ENCODE measurements at regions not wholly inside any gene's neighbourhood (a gene's known extent, or its start where the extent isn't known, plus 50 kb on each side); places are given as distances from the start of the nearest gene placed in this dataset.

DNA sequence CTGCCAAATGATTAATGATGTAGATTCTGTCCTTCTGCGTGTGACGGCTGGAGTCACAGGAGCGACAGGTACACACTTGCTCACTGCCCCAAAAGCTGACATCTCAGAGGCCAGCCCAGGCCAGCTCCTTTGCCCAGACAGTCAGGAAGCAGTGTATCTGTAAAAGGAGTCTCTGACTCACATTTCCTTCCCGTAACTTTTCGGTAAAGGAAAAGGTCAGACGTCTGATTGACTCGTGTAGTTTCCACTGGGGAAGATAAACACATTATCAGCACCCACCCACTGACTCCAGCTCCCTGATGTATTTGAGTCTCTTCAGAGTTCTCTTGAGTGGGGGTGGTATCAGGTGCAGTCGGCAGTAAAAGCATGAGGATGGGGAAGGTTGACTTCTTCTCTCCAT, 64.4 kb upstream of the WWC1 start:
- no peak for DNase-seq

GRCh38 chr5:168227973-168228615, 63.4 kb upstream of the WWC1 start:
- DNase-seq = no peak

- no peak for DNase-seq
Measured at GRCh38 chr5:168228668-168229067, 62.8 kb upstream of the WWC1 start.

GRCh38 chr5:168234133-168234532, 57.3 kb upstream of the WWC1 start:
- no peak for DNase-seq

DNA sequence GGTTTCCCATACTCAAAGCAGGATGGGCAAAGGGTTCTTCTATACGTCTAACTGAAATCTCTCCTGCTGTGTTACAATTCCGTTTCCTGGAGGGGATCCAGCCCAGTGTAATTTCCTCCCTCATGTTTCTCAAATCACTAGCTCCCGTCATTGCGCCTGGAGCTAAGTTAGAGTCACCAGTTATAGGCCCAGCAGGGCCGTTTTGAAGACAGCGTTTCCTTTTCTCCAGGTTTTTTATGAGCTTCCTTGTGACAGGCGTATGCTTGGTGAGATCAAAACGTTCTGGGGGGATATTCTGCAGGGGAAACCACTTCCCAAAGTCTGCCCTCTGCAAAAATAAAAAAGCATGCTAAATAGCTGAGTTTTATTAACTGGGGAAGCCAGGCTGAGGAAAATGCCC, 53.0 kb upstream of the WWC1 start:
- DNase-seq = peak in 1 of 2 experiments; percentile 33

DNA sequence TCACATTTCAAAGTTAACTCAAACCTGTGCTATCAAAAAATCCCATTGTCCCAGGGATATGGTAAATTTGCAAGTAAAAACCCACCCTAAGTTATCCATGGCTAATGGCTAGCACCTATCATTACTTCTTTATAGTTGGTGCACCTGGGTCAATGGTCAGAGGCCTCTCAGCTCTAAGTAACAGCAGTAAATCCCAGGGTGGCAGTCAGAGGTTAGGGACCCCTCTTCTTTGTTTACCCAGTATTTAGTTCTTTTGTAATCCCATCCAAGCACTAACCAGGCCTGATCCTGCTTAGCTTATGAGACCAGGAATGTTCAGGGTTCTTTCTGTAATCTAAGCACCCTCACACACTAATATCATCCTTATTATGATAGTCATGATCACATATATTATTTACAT, 52.1 kb upstream of the WWC1 start:
- DNase-seq = no peak

Data from NCI-H2081 (cell line).